Common myeloid progenitor, CD34-positive (primary cell): ENCODE measurements at regions not wholly inside any gene's neighbourhood (a gene's known extent, or its start where the extent isn't known, plus 50 kb on each side); places are given as distances from the start of the nearest gene placed in this dataset.

ENCODE experiments used
- CTCF ChIA-PET: fragments of 350-600 bp; sonication (Branson Sonifier 250); formaldehyde crosslinking; loops from one replicate; lab custom pipeline; 2021; ENCODE audit warnings: antibody characterized with exemption; lab: Charles Lee
- POLR2A ChIA-PET: fragments of 350-600 bp; sonication (Branson Sonifier 250); formaldehyde crosslinking; loops from one replicate; lab custom pipeline; 2021; ENCODE audit warnings: antibody characterized with exemption; lab: Charles Lee
- DNase-seq, 3 donors: peaks; one replicate each; pipeline versions ENCODE4 v3.0.0 to v3.0.0-alpha.2; 2013
- H3K27ac ChIP-seq, 2 experiments: 1 replicate in 1 of 2; 2 replicates in 1 of 2; pipeline ENCODE4 v1.7.0; 2013; ENCODE audit warnings: inconsistent platforms in 2 of 2, low read length in 2 of 2, mild to moderate bottlenecking in 2 of 2, low read depth in 1 of 2, moderate library complexity in 1 of 2; ENCODE audit not compliant: severe bottlenecking in 2 of 2, insufficient read depth in 1 of 2, poor library complexity in 1 of 2
- H3K27me3 ChIP-seq, 5 experiments: replicated peaks in 2 of 5; 1 replicate in 3 of 5; 2 replicates in 2 of 5; pipeline versions ENCODE4 v1.6.1 to v1.7.0; 2013; ENCODE audit warnings: low read length in 4 of 5, mild to moderate bottlenecking in 2 of 5, moderate library complexity in 2 of 5, inconsistent platforms in 1 of 5; ENCODE audit not compliant: insufficient read depth in 5 of 5, control insufficient read depth in 4 of 5
- H3K36me3 ChIP-seq, 4 experiments: 1 replicate in 2 of 4; 2 replicates in 2 of 4; pipeline versions ENCODE4 v1.6.1 to v1.7.0; 2013; ENCODE audit warnings: low read length in 3 of 4, control low read depth in 1 of 4, mild to moderate bottlenecking in 1 of 4; ENCODE audit not compliant: control insufficient read depth in 4 of 4, insufficient read depth in 4 of 4
- H3K4me1 ChIP-seq, 4 experiments: 1 replicate in 3 of 4; 2 replicates in 1 of 4; pipeline versions ENCODE4 v1.6.1 to v1.7.1; 2013; ENCODE audit warnings: low read length in 3 of 4, mild to moderate bottlenecking in 3 of 4, control low read depth in 1 of 4, inconsistent platforms in 1 of 4, moderate library complexity in 1 of 4; ENCODE audit not compliant: control insufficient read depth in 4 of 4, insufficient read depth in 4 of 4; ENCODE audit errors: control extremely low read depth in 1 of 4
- H3K4me3 ChIP-seq, 7 experiments: 1 replicate in 4 of 7; 2 replicates in 3 of 7; pipeline versions ENCODE4 v1.5.1 to v1.7.0; 2013; ENCODE audit warnings: mild to moderate bottlenecking in 7 of 7, low read length in 6 of 7, moderate library complexity in 6 of 7, inconsistent platforms in 2 of 7, low read depth in 2 of 7, control low read depth in 1 of 7; ENCODE audit not compliant: insufficient read depth in 4 of 7, control insufficient read depth in 1 of 7; ENCODE audit errors: extremely low read depth in 1 of 7
- H3K9me3 ChIP-seq, 5 experiments: 1 replicate in 4 of 5; 2 replicates in 1 of 5; pipeline versions ENCODE4 v1.6.1 to v1.7.1; 2013; ENCODE audit warnings: low read length in 4 of 5, mild to moderate bottlenecking in 2 of 5, inconsistent platforms in 1 of 5, low read depth in 1 of 5, moderate library complexity in 1 of 5; ENCODE audit not compliant: control insufficient read depth in 4 of 5, insufficient read depth in 2 of 5; ENCODE audit errors: control extremely low read depth in 1 of 5
- WGBS: methylation state at CpG from one replicate; pipeline ENCODE4 v1.1.5; 2013; ENCODE audit not compliant: insufficient coverage; 5-methylcytosine and 5-hydroxymethylcytosine counted together

DNA sequence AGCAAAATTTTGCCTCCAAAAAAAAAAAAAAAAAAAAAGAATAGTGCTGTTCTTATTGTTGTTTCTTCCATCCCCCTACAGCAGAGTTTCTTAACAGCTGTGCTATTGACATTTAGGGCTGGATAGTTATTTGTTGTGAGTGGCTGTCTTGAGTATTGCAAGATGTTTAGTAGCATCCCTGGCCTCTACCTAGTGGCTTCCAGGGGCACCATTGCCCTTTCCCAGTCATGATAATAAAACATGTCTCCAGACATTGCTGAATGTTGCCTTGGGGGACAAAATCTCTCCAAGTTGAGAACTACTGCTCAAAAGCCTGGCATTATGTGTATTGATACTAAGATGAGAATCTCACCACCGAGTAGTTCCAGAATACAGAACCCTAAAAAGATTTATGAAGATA is 108.7 kb downstream of the PALM2AKAP2 start:
- no peak overlapping the region for H3K27ac ChIP-seq
- CTCF ChIA-PET = interaction anchor here (1.4 kb wide), 1 partner anchor 18 kb away, joined by 3 read pairs; no protein-coding TSS in a partner anchor
- H3K9me3 ChIP-seq = no peaks in the 10 kb centered on the region
- H3K4me1 ChIP-seq = peaks cover 0 to 6% (median 2%) of the 10 kb centered on the region in 4 experiments
- H3K27me3 ChIP-seq = peaks cover 0 to 3% (median 0%) of the 10 kb centered on the region in 5 experiments
- no peaks in the 10 kb centered on the region for H3K36me3 ChIP-seq
- DNase-seq = no peak
- no peak overlapping the region for H3K4me3 ChIP-seq
- no CpG with 5 or more reads among the region's 1 CpG for WGBS
- POLR2A ChIA-PET = no interaction called here

DNA sequence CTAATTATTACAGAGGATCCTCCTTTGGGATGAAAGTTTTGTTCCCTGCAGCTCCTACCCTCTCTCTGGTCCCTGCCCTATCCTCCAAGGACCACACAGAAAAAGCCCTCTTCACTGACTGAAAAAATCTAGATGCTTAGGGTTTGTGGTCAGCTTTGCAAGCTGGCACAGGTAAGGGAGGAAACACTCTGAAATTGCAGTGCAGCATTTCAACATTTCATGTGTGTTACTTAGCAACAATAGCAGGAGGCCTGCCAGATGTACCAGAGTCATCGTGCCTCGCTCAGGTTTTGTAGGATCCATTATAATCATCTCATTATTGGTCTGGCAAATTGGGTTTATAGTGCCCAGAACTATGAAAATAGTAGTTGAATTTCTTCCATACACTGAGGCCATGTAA is 109.5 kb downstream of the PALM2AKAP2 start:
- ChIA-PET CTCF (interaction anchor here (0.8 to 1.0 kb wide), 2 partner anchors 14 to 17 kb away, joined by 3 read pairs; no protein-coding TSS in a partner anchor), POLR2A (no interaction called here)
- WGBS = no CpG with 5 or more reads among the region's 2 CpGs
- Histone ChIP-seq H3K4me1 (peaks cover 0 to 6% (median 2%) of the 10 kb centered on the region in 4 experiments), H3K27me3 (peaks cover 0 to 3% (median 0%) of the 10 kb centered on the region in 5 experiments), H3K27ac (no peak overlapping the region), H3K36me3 (no peaks in the 10 kb centered on the region), H3K4me3 (no peak overlapping the region), H3K9me3 (no peaks in the 10 kb centered on the region)
- no peak for DNase-seq

DNA sequence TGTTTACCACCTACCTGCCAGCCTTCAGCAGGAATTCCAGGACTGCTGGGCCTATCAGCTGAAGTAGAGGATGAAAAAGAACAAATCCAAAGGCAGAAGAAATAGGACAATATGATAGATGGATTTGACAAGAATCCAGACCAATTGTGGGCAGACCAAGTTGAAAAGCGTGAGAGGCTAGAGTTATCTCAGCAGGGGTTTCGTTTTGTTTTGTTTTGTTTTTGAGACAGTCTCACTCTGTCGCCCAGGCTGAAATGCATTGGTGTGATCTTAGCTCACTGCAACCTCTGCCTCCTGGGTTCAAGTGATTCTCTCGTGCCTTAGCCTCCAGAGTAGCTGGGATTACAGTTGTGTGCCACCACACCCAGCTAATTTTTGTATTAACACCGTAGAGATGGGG is 113.2 kb downstream of the PALM2AKAP2 start:
- no peak overlapping the region for H3K27ac ChIP-seq
- no peak overlapping the region for H3K4me3 ChIP-seq
- DNase-seq = no peak
- H3K36me3 ChIP-seq = no peaks in the 10 kb centered on the region
- H3K9me3 ChIP-seq = no peaks in the 10 kb centered on the region
- 97% methylated on average over 5 of the region's 5 CpGs for WGBS
- peaks cover 0 to 9% (median 6%) of the 10 kb centered on the region in 4 experiments for H3K4me1 ChIP-seq
- peaks cover 0 to 3% (median 0%) of the 10 kb centered on the region in 5 experiments for H3K27me3 ChIP-seq
- CTCF ChIA-PET = no interaction called here
- POLR2A ChIA-PET = no interaction called here

DNA sequence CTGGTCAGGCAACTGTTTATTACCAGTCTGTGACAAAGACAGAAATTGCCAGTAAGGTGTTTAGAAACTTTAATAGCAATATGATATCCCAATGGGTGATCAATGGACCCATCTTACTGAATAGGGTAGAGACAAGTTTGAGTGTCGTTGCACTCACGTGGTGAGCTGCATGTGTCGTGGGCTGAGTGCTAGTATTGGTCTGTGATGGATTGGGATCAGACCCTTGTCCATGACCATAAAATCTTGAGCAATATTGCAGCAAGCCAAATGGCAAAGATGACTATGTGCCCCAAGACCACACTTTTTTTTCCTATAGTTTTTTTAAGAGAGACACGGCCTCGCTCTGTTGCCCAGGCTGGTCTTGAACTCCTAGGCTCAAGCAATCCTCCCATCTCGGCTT is 114.5 kb downstream of the PALM2AKAP2 start:
- ChIA-PET CTCF (no interaction called here), POLR2A (no interaction called here)
- 92% methylated on average over 6 of the region's 6 CpGs for WGBS

DNA sequence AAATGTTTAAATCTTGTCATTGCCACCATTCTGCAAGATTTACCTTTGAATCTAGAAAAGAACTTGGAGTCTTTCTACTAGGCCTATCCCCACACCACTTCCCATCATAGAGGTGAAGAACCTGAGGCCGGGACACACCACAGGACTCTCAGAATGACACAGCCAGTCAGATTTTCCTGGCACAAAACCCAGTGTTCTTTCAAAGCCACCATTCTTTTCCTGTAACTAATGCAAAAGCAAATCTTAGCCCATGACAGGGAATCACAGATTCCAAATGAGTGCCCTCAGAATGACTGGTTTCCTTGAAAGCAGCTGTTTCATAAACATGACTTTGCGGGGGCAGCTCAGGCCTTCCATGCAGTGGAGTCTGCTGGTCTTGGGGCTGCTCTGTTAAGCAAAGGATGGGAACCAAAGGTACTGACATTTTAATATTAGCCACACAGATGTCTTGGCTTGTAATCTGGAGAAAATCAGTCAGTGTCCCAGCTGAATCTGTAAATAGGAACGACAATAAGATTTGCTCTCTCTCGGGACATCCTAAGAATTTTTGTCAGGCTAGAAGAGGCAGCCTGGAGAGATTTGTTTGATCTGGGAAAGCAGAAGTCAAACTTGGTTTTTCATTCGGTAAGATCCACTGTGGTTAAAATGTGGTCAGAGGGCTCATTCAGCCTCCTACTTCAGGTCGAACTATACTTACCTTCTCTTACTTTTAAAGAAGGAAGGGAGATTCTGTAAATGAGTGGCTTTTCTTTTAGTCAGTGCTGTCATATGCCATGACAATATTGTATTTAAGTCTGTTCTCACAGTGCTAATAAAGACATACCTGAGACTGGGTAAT is 115.1 kb downstream of the PALM2AKAP2 start:
- WGBS = 62% methylated on average over 4 of the region's 6 CpGs
- CTCF ChIA-PET = interaction anchor here (2.1 kb wide), 1 partner anchor 257 kb away, joined by 5 read pairs; no protein-coding TSS in a partner anchor
- H3K36me3 ChIP-seq = no peaks in the 10 kb centered on the region
- peaks cover 0 to 9% (median 6%) of the 10 kb centered on the region in 4 experiments for H3K4me1 ChIP-seq
- peaks cover 0 to 2% (median 0%) of the 10 kb centered on the region in 5 experiments for H3K27me3 ChIP-seq
- no peak overlapping the region for H3K4me3 ChIP-seq
- no peaks in the 10 kb centered on the region for H3K9me3 ChIP-seq
- H3K27ac ChIP-seq = no peak overlapping the region
- DNase-seq = peak; percentile 43 to 86 (median 82)
- POLR2A ChIA-PET = no interaction called here

More for the DNA sequence above, 114.5 kb downstream of the PALM2AKAP2 start:
- H3K9me3 ChIP-seq = no peaks in the 10 kb centered on the region
- H3K4me3 ChIP-seq = no peak overlapping the region
- H3K4me1 ChIP-seq = peaks cover 0 to 9% (median 6%) of the 10 kb centered on the region in 4 experiments
- no peak for DNase-seq
- peaks cover 0 to 2% (median 0%) of the 10 kb centered on the region in 5 experiments for H3K27me3 ChIP-seq
- no peak overlapping the region for H3K27ac ChIP-seq
- H3K36me3 ChIP-seq = no peaks in the 10 kb centered on the region

DNA sequence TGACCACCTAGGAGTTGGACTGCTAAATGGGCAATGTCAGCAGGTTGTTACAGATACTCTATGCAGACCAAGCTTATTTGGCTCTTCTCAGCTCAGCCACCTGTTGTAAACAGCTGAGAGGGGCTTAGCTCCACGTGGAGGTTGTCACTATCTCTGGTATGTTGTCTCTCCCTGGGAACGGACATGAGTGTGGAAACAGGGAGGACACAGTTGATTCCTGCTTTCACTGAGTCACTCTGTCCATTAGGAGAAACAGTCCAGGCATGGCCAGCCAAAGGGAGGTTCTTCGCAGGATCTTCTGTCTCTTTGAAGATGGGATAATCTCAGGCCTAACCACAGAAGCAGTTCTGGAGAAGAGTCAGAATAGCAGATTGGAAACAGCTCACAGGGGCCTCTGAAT is 121.2 kb downstream of the PALM2AKAP2 start:
- Histone ChIP-seq H3K4me3 (no peak overlapping the region), H3K9me3 (no peaks in the 10 kb centered on the region), H3K27me3 (no peaks in the 10 kb centered on the region), H3K4me1 (no peaks in the 10 kb centered on the region), H3K36me3 (no peaks in the 10 kb centered on the region), H3K27ac (no peak overlapping the region)
- no peak for DNase-seq
- CTCF ChIA-PET = interaction anchor here (0.7 to 6.8 kb wide), 7 partner anchors 9 to 250 kb away, joined by 3 to 94 read pairs (median 4); no protein-coding TSS in a partner anchor
- WGBS = 92% methylated on average over 3 of the region's 3 CpGs
- POLR2A ChIA-PET = no interaction called here
